Nephron (organoid): ENCODE measurements at regions not wholly inside any gene's neighbourhood (a gene's known extent, or its start where the extent isn't known, plus 50 kb on each side); places are given as distances from the start of the nearest gene placed in this dataset.

Experiments
- H3K27ac Mint-ChIP-seq, 3 experiments: 2 replicates each; pipeline ENCODE4 v1.8.0; 2020; ENCODE audit warnings: mixed read lengths in 3 of 3, mild to moderate bottlenecking in 2 of 3, moderate library complexity in 1 of 3
- H3K27me3 Mint-ChIP-seq: 2 replicates; pipeline ENCODE4 v1.8.0; 2021; ENCODE audit warnings: low read depth, mild to moderate bottlenecking, moderate library complexity, mixed read lengths
- H3K36me3 Mint-ChIP-seq: 2 replicates; pipeline ENCODE4 v1.8.0; 2020; ENCODE audit warnings: low read depth, mixed read lengths
- H3K4me1 Mint-ChIP-seq: 2 replicates; pipeline ENCODE4 v1.8.0; 2020; ENCODE audit warnings: mixed read lengths
- H3K4me3 Mint-ChIP-seq, 3 experiments: 2 replicates each; pipeline ENCODE4 v1.8.0; 2020; ENCODE audit warnings: mild to moderate bottlenecking in 3 of 3, mixed read lengths in 3 of 3, moderate library complexity in 2 of 3
- H3K9me3 Mint-ChIP-seq: 2 replicates; pipeline ENCODE4 v1.8.0; 2020; ENCODE audit warnings: mixed read lengths
- TF ChIP-seq, protein P1 (sequence below), 3 experiments: fragments of 200-600 bp; sonication (generic); IDR thresholded peaks; one replicate each; pipeline ENCODE4 v1.5.0; 2021; ENCODE audit warnings: antibody characterized with exemption in 3 of 3; ENCODE audit not compliant: unreplicated experiment in 3 of 3

DNA sequence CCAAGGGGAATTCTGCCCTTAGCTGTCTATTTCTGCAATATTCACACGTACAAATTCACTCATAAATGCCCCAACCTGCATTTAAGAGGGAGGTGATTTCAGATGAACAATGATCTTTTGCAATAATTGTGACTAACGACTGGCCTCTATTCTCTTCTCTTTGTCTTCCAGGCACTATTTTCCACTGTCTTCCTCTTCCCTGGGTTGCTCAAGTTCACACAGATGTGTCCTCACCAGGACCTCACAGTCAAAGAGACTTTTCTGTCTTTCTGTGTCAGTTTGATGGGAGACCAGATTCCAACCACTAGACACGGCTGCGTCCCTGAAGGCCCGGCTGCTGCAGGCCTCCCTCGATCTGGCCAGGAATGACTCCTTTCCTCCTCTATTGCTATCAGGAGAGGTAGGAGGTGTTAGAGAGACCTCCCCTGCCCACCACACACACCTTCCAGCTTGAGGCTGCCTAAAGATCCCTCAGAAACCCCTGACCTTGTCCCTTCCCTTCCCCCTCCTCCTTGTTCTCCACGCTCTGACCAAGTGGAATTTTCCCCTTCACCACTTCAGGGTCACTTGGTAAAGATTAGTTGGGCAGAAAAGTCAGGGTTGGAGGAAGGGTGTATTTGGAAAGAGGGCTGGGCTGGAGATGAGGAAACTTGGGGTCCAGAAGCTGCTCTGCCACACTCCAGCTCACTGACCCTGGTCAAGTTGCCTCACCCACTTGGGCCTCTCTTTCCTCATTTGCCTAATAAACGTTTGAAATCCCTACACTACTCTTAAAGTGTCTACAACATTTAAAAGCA lies 109.2 kb upstream of the COPS8 start:
- TF ChIP-seq, protein P1, sequence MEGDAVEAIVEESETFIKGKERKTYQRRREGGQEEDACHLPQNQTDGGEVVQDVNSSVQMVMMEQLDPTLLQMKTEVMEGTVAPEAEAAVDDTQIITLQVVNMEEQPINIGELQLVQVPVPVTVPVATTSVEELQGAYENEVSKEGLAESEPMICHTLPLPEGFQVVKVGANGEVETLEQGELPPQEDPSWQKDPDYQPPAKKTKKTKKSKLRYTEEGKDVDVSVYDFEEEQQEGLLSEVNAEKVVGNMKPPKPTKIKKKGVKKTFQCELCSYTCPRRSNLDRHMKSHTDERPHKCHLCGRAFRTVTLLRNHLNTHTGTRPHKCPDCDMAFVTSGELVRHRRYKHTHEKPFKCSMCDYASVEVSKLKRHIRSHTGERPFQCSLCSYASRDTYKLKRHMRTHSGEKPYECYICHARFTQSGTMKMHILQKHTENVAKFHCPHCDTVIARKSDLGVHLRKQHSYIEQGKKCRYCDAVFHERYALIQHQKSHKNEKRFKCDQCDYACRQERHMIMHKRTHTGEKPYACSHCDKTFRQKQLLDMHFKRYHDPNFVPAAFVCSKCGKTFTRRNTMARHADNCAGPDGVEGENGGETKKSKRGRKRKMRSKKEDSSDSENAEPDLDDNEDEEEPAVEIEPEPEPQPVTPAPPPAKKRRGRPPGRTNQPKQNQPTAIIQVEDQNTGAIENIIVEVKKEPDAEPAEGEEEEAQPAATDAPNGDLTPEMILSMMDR (IDR thresholded peaks at IDR 0.05; ENCODE audit: unreplicated experiment in 3 of 3): no peak
- H3K9me3 Mint-ChIP-seq: no peaks in the 10 kb centered on the region
- H3K27me3 Mint-ChIP-seq: peaks cover 12% of the 10 kb centered on the region
- peaks cover 60% of the 10 kb centered on the region for H3K4me1 Mint-ChIP-seq
- peak overlapping the region in 2 of 3 experiments; percentile 75 to 86 for H3K27ac Mint-ChIP-seq
- H3K36me3 Mint-ChIP-seq: no peaks in the 10 kb centered on the region
- no peak overlapping the region for H3K4me3 Mint-ChIP-seq

GRCh38 chr2:236977063-236977851 lies 108.4 kb upstream of the COPS8 start:
- Mint-ChIP-seq H3K27ac (peak overlapping the region; percentile 17 to 86 (median 75)), H3K36me3 (no peaks in the 10 kb centered on the region), H3K9me3 (peaks cover 4% of the 10 kb centered on the region), H3K4me1 (peaks cover 53% of the 10 kb centered on the region), H3K4me3 (peak overlapping the region in 1 of 3 experiments; percentile 11), H3K27me3 (peaks cover 10% of the 10 kb centered on the region)
- TF ChIP-seq, protein P1 (IDR thresholded peaks at IDR 0.05; ENCODE audit: unreplicated experiment in 3 of 3): no peak

- H3K36me3 Mint-ChIP-seq: peaks cover 4% of the 10 kb centered on the region
- peaks cover 11% of the 10 kb centered on the region for H3K9me3 Mint-ChIP-seq
- H3K27ac Mint-ChIP-seq: peak overlapping the region; percentile 17 to 86 (median 75)
- peaks cover 10% of the 10 kb centered on the region for H3K27me3 Mint-ChIP-seq
- H3K4me1 Mint-ChIP-seq: peaks cover 46% of the 10 kb centered on the region
- TF ChIP-seq, protein P1 (IDR thresholded peaks at IDR 0.05; ENCODE audit: unreplicated experiment in 3 of 3): no peak
- H3K4me3 Mint-ChIP-seq: no peak overlapping the region
Measured at GRCh38 chr2:236977852-236978398, 107.8 kb upstream of the COPS8 start.

DNA sequence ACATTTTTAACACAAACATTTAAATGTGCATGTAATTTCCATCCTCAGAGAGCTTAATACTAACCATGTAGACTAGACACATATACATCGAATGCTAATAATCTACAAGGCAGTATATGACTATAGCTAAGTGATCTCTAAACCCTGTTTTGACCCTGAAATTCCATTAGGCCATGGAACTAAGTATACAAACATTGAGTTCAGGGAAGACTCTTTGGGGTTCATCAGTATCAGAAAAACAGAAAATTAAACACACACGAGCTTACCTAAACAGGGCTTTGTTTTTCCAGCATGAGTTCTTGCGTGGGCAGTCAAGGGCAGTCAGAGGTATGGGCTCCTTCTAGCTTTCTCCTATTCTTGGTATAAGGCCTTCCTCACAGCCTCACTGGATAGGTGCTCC lies 106.0 kb upstream of the COPS8 start:
- Mint-ChIP-seq H3K9me3 (peaks cover 20% of the 10 kb centered on the region), H3K4me1 (peaks cover 29% of the 10 kb centered on the region), H3K27me3 (peaks cover 3% of the 10 kb centered on the region), H3K36me3 (peaks cover 5% of the 10 kb centered on the region), H3K27ac (peak overlapping the region in 2 of 3 experiments; percentile 55 to 69), H3K4me3 (no peak overlapping the region)
- TF ChIP-seq, protein P1 (IDR thresholded peaks at IDR 0.05; ENCODE audit: unreplicated experiment in 3 of 3): no peak

GRCh38 chr2:236980961-236981360 lies 104.7 kb upstream of the COPS8 start:
- Mint-ChIP-seq H3K4me1 (peaks cover 25% of the 10 kb centered on the region), H3K27ac (no peak overlapping the region), H3K4me3 (no peak overlapping the region), H3K36me3 (peaks cover 5% of the 10 kb centered on the region), H3K27me3 (no peaks in the 10 kb centered on the region), H3K9me3 (peaks cover 25% of the 10 kb centered on the region)
- TF ChIP-seq, protein P1 (IDR thresholded peaks at IDR 0.05; ENCODE audit: unreplicated experiment in 3 of 3): no peak
